SHP77 (cell line): ENCODE measurements at regions not wholly inside any gene's neighbourhood (a gene's known extent, or its start where the extent isn't known, plus 50 kb on each side); places are given as distances from the start of the nearest gene placed in this dataset.

Source experiments
- DNase-seq, 2 experiments: peaks; one replicate each; lab custom pipeline; 2025; lab: John Stamatoyannopoulos, UW

- DNase-seq, result no peak
Observed at GRCh38 chr1:55712148-55712547, 497.0 kb upstream of the USP24 start.

- DNase-seq, result no peak
Observed at GRCh38 chr1:55708781-55709180, 493.6 kb upstream of the USP24 start.

GRCh38 chr1:55707846-55708245 is 492.7 kb upstream of the USP24 start:
- DNase-seq, result peak in 1 of 2 experiments; percentile 4

- no peak for DNase-seq
Observed at GRCh38 chr1:55707196-55707595, 492.0 kb upstream of the USP24 start.

GRCh38 chr1:55706397-55706796 is 491.2 kb upstream of the USP24 start:
- no peak for DNase-seq

- no peak for DNase-seq
Observed at GRCh38 chr1:55703726-55704363, 488.7 kb upstream of the USP24 start.

- peak in 1 of 2 experiments; percentile 11 for DNase-seq
Observed at GRCh38 chr1:55702064-55702463, 486.9 kb upstream of the USP24 start.

GRCh38 chr1:55700359-55701130 is 485.4 kb upstream of the USP24 start:
- no peak for DNase-seq

GRCh38 chr1:55699228-55699627 is 484.1 kb upstream of the USP24 start:
- DNase-seq, result peak; percentile 54 to 64

GRCh38 chr1:55697997-55698535 is 482.9 kb upstream of the USP24 start:
- DNase-seq, result no peak

GRCh38 chr1:55696891-55697290 is 481.7 kb upstream of the USP24 start:
- DNase-seq, result no peak

GRCh38 chr1:55696181-55696754 is 481.1 kb upstream of the USP24 start:
- no peak for DNase-seq

GRCh38 chr1:55695552-55695951 is 480.4 kb upstream of the USP24 start:
- no peak for DNase-seq

GRCh38 chr1:55695151-55695550 is 480.0 kb upstream of the USP24 start:
- DNase-seq, result no peak

GRCh38 chr1:55694310-55694801 is 479.2 kb upstream of the USP24 start:
- no peak for DNase-seq

GRCh38 chr1:55692726-55693125 is 477.6 kb upstream of the USP24 start:
- DNase-seq, result no peak

- no peak for DNase-seq
Observed at GRCh38 chr1:55690366-55690765, 475.2 kb upstream of the USP24 start.

- no peak for DNase-seq
Observed at GRCh38 chr1:55689800-55690199, 474.6 kb upstream of the USP24 start.

GRCh38 chr1:55685560-55685959 is 470.4 kb upstream of the USP24 start:
- no peak for DNase-seq

GRCh38 chr1:55684131-55684650 is 469.0 kb upstream of the USP24 start:
- no peak for DNase-seq

- no peak for DNase-seq
Observed at GRCh38 chr1:55682198-55682597, 467.0 kb upstream of the USP24 start.

- DNase-seq, result no peak
Observed at GRCh38 chr1:55679971-55680370, 464.8 kb upstream of the USP24 start.

- DNase-seq, result no peak
Observed at GRCh38 chr1:55673416-55673815, 458.3 kb upstream of the USP24 start.
